Endodermal cell (in vitro differentiated cells): ENCODE measurements at regions not wholly inside any gene's neighbourhood (a gene's known extent, or its start where the extent isn't known, plus 50 kb on each side); places are given as distances from the start of the nearest gene placed in this dataset.

Experiments
- DNase-seq: peaks from one replicate; pipeline ENCODE4 v3.0.0-alpha.2; 2017
- H3K27ac ChIP-seq: 2 replicates; pipeline ENCODE4 v1.5.1; 2013; ENCODE audit warnings: mild to moderate bottlenecking, low read depth, low read length, moderate library complexity
- H3K27me3 ChIP-seq: 2 replicates; pipeline ENCODE4 v1.6.1; 2013; ENCODE audit warnings: mild to moderate bottlenecking, low read length, moderate library complexity; ENCODE audit not compliant: insufficient read depth, control insufficient read depth, poor library complexity, severe bottlenecking
- H3K36me3 ChIP-seq: 2 replicates; pipeline ENCODE4 v1.7.0; 2013; ENCODE audit warnings: mild to moderate bottlenecking, low read length, moderate library complexity; ENCODE audit not compliant: control insufficient read depth, insufficient read depth
- H3K4me1 ChIP-seq: one replicate; pipeline ENCODE4 v1.7.0; 2013; ENCODE audit warnings: low read length; ENCODE audit not compliant: control insufficient read depth, insufficient read depth
- H3K4me3 ChIP-seq: 2 replicates; pipeline ENCODE4 v1.5.1; 2013; ENCODE audit warnings: mild to moderate bottlenecking, low read length, moderate library complexity
- H3K9ac ChIP-seq: 2 replicates; pipeline ENCODE4 v1.6.1; 2013; ENCODE audit warnings: mild to moderate bottlenecking, low read length, moderate library complexity; ENCODE audit not compliant: poor library complexity, severe bottlenecking; ENCODE audit errors: extremely low read depth
- H3K9me3 ChIP-seq: 2 replicates; pipeline ENCODE4 v1.6.1; 2013; ENCODE audit warnings: mild to moderate bottlenecking, low read length, moderate library complexity; ENCODE audit not compliant: control insufficient read depth
- H3K27ac Mint-ChIP-seq: 2 replicates; pipeline ENCODE4 v1.8.0; 2020; ENCODE audit warnings: mixed read lengths
- H3K27me3 Mint-ChIP-seq: 2 replicates; pipeline ENCODE4 v1.8.0; 2021; ENCODE audit warnings: mild to moderate bottlenecking, mixed read lengths; ENCODE audit not compliant: insufficient read depth
- H3K36me3 Mint-ChIP-seq: 2 replicates; pipeline ENCODE4 v1.8.0; 2020; ENCODE audit warnings: low read depth, mixed read lengths
- H3K4me1 Mint-ChIP-seq: 2 replicates; pipeline ENCODE4 v1.8.0; 2020; ENCODE audit warnings: mixed read lengths
- H3K4me3 Mint-ChIP-seq: 2 replicates; pipeline ENCODE4 v1.8.0; 2020; ENCODE audit warnings: mild to moderate bottlenecking, moderate library complexity, mixed read lengths
- H3K9me3 Mint-ChIP-seq: 2 replicates; pipeline ENCODE4 v1.8.0; 2020; ENCODE audit warnings: mild to moderate bottlenecking, mixed read lengths
- WGBS, 2 experiments: methylation state at CpG; one replicate each; pipeline versions ENCODE4 v1.1.5 to v1.1.7; 2013; ENCODE audit warnings: missing lambda C conversion rate in 2 of 2, mixed read lengths in 1 of 2; ENCODE audit not compliant: insufficient coverage in 1 of 2, insufficient read length in 1 of 2; 5-methylcytosine and 5-hydroxymethylcytosine counted together
- TF ChIP-seq, protein P1 (sequence below): fragments of 200-600 bp; sonication (generic); conservative IDR thresholded peaks from 2 replicates; pipeline ENCODE4 v1.5.0; 2021; ENCODE audit warnings: antibody characterized with exemption, mild to moderate bottlenecking

DNA sequence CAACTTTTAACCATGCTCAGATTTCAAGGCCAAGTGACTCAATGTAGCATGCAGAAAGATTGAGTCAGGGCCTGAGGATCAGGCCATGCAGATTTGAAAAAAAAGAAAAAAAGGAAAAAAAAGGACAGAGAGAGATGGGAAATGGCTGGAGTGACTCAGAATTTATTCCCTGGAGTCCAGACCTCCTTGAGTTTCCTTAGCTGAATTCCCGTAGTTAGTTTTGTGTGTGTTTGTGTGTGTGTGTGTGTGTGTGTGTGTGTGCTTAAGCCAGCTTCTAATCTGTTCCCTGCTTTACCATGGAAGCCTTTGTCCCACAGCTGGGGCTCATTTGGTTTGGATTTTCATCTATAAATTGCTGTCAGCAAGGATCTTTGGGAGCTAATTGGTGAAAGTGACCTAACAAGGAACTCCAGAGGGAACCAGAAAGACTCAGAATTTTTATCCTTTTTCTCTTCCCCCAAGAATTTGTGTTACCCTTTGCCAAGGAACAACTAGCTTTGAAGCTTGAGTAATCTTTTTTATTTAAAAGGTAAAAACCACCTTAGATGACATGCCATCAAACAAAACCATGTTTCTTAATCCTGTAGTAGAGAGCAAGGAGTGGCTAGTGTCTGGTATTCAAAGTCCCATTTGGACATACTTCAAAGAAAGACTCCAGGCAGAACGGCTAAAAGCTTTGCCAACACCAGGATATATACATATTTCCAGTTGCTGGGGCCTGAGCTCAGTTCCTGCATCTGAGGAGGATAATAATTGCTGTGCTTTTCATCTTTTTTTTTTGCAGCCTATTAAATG is 109.0 kb upstream of the DDIT4L start:
- Mint-ChIP-seq H3K36me3 (no peaks in the 10 kb centered on the region), H3K4me3 (no peak overlapping the region), H3K4me1 (no peaks in the 10 kb centered on the region), H3K27me3 (peaks cover 21% of the 10 kb centered on the region), H3K27ac (no peak overlapping the region), H3K9me3 (no peaks in the 10 kb centered on the region)
- H3K4me1 ChIP-seq, result no peaks in the 10 kb centered on the region
- no peaks in the 10 kb centered on the region for H3K36me3 ChIP-seq
- DNase-seq, result no peak
- no peak overlapping the region for H3K4me3 ChIP-seq
- H3K27ac ChIP-seq, result no peak overlapping the region
- no peaks in the 10 kb centered on the region for H3K9me3 ChIP-seq
- TF ChIP-seq, protein P1, sequence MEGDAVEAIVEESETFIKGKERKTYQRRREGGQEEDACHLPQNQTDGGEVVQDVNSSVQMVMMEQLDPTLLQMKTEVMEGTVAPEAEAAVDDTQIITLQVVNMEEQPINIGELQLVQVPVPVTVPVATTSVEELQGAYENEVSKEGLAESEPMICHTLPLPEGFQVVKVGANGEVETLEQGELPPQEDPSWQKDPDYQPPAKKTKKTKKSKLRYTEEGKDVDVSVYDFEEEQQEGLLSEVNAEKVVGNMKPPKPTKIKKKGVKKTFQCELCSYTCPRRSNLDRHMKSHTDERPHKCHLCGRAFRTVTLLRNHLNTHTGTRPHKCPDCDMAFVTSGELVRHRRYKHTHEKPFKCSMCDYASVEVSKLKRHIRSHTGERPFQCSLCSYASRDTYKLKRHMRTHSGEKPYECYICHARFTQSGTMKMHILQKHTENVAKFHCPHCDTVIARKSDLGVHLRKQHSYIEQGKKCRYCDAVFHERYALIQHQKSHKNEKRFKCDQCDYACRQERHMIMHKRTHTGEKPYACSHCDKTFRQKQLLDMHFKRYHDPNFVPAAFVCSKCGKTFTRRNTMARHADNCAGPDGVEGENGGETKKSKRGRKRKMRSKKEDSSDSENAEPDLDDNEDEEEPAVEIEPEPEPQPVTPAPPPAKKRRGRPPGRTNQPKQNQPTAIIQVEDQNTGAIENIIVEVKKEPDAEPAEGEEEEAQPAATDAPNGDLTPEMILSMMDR, result no peak
- 97% methylated on average over 2 of the region's 2 CpGs; no CpG with 5 or more reads in 1 of the 2 experiments for WGBS, 2 experiments
- H3K27me3 ChIP-seq, result no peaks in the 10 kb centered on the region
- no peak overlapping the region for H3K9ac ChIP-seq

DNA sequence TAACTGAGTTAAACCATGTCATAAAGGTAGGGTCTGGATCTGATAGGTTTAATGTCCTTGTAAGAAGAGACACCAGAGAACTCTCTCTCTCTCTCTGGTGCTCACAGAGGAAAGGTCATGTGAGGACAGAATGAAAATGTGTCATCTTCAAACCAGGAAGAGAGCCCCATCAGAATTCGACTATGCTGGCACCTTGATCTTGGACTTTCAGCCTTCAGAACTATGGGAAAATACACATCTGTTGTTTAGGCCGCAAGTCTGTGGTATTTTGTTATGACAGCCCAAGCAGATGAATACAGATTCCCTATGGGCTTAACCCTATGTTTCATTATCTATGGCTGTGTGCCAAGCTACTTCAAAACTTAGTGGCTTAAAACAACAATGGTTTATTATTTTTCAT is 105.5 kb upstream of the DDIT4L start:
- Histone ChIP-seq H3K4me1 (peaks cover 3% of the 10 kb centered on the region), H3K36me3 (no peaks in the 10 kb centered on the region), H3K4me3 (no peak overlapping the region), H3K27me3 (no peaks in the 10 kb centered on the region), H3K9me3 (peaks cover 7% of the 10 kb centered on the region), H3K9ac (no peak overlapping the region), H3K27ac (no peak overlapping the region)
- WGBS, 2 experiments, result 83 to 93% methylated on average over 1 to 2 of the region's 2 CpGs
- peaks cover 4% of the 10 kb centered on the region for H3K4me1 Mint-ChIP-seq
- no peaks in the 10 kb centered on the region for H3K9me3 Mint-ChIP-seq
- no peak for DNase-seq
- H3K4me3 Mint-ChIP-seq, result no peak overlapping the region
- TF ChIP-seq, protein P1, result no peak
- no peak overlapping the region for H3K27ac Mint-ChIP-seq
- H3K27me3 Mint-ChIP-seq, result peaks cover 20% of the 10 kb centered on the region
- H3K36me3 Mint-ChIP-seq, result no peaks in the 10 kb centered on the region

DNA sequence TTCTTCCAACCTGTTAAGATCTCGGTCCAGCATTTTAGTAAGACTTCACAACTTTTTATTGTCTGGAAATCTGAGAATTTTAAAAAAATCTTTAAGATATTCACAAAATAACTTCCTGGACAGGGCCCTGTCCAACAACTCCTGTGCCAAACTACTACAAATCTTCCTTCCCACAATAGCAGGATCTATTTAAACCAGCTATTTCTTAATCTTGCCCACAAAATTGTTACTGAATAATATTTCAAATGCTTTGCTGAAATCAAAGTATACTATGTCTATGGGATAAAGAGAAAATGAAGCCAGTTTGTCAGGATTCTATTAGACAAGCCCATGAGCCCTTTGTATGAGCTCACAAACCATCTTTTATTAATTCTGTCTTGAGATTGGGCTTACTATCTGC is 104.1 kb upstream of the DDIT4L start:
- TF ChIP-seq, protein P1, result no peak
- Histone ChIP-seq H3K27me3 (no peaks in the 10 kb centered on the region), H3K9ac (no peak overlapping the region), H3K36me3 (no peaks in the 10 kb centered on the region), H3K4me1 (peaks cover 5% of the 10 kb centered on the region), H3K27ac (no peak overlapping the region), H3K9me3 (peaks cover 7% of the 10 kb centered on the region), H3K4me3 (no peak overlapping the region)
- Mint-ChIP-seq H3K9me3 (no peaks in the 10 kb centered on the region), H3K36me3 (no peaks in the 10 kb centered on the region), H3K4me1 (peaks cover 11% of the 10 kb centered on the region), H3K27me3 (peaks cover 19% of the 10 kb centered on the region), H3K4me3 (no peak overlapping the region), H3K27ac (no peak overlapping the region)
- no peak for DNase-seq
- 82% methylated on average over 1 of the region's 1 CpG; no CpG with 5 or more reads in 1 of the 2 experiments for WGBS, 2 experiments
